ENCODE measurements at regions not wholly inside any gene's neighbourhood (a gene's known extent, or its start where the extent isn't known, plus 50 kb on each side); places are given as distances from the start of the nearest gene placed in this dataset.

GRCh38 chr14:65198346-65198745 is 96.0 kb upstream of the MAX start:
- Histone ChIP-seq H3K4me3 (no peak overlapping the region), H3K9me3 (ENCODE audit: control insufficient read depth in 4 of 4, insufficient read depth in 3 of 4, low read length in 3 of 4) (peaks cover 0 to 3% (median 0%) of the 10 kb centered on the region in 4 donors), H3K9ac (ENCODE audit: insufficient read depth in 1 of 2, low read length in 2 of 2) (no peak overlapping the region), H3K27me3 (ENCODE audit: control insufficient read depth in 3 of 3, insufficient read depth in 3 of 3, low read length in 2 of 3) (no peaks in the 10 kb centered on the region), H3K27ac (ENCODE audit: low read depth in 1 of 2, low read length in 1 of 2) (no peak overlapping the region), H3K4me1 (ENCODE audit: control insufficient read depth in 5 of 5, insufficient read depth in 5 of 5, low read length in 5 of 5) (no peaks in the 10 kb centered on the region), H3K36me3 (ENCODE audit: control insufficient read depth in 4 of 4, insufficient read depth in 4 of 4, low read length in 4 of 4) (no peaks in the 10 kb centered on the region)
- 86% methylated on average over 1 of the region's 1 CpG for WGBS, 2 donors
- ATAC-seq (ENCODE audit: insufficient read depth, low FRiP score) (no peak), DNase-seq (no peak)
- no peak for TF ChIP-seq CTCF (IDR thresholded peaks at IDR 0.05; ENCODE audit: control extremely low read depth, extremely low read depth)

- Histone ChIP-seq H3K27ac (ENCODE audit: low read depth in 1 of 2, low read length in 1 of 2) (no peak overlapping the region), H3K36me3 (ENCODE audit: control insufficient read depth in 4 of 4, insufficient read depth in 4 of 4, low read length in 4 of 4) (no peaks in the 10 kb centered on the region), H3K4me3 (no peak overlapping the region), H3K9ac (ENCODE audit: insufficient read depth in 1 of 2, low read length in 2 of 2) (no peak overlapping the region), H3K27me3 (ENCODE audit: control insufficient read depth in 3 of 3, insufficient read depth in 3 of 3, low read length in 2 of 3) (no peaks in the 10 kb centered on the region), H3K9me3 (ENCODE audit: control insufficient read depth in 4 of 4, insufficient read depth in 3 of 4, low read length in 3 of 4) (peaks cover 0 to 3% (median 0%) of the 10 kb centered on the region in 4 donors), H3K4me1 (ENCODE audit: control insufficient read depth in 5 of 5, insufficient read depth in 5 of 5, low read length in 5 of 5) (no peaks in the 10 kb centered on the region)
- DNase-seq (no peak), ATAC-seq (ENCODE audit: insufficient read depth, low FRiP score) (no peak)
- TF ChIP-seq CTCF (IDR thresholded peaks at IDR 0.05; ENCODE audit: control extremely low read depth, extremely low read depth) = no peak
- 56 to 81% methylated on average over 1 of the region's 1 CpG for WGBS, 2 donors
Observed at GRCh38 chr14:65200454-65200853, 98.1 kb upstream of the MAX start.

- no peak overlapping the region for H3K4me3 ChIP-seq
- H3K9me3 ChIP-seq (ENCODE audit: control insufficient read depth in 4 of 4, insufficient read depth in 3 of 4, low read length in 3 of 4) = peaks cover 0 to 3% (median 0%) of the 10 kb centered on the region in 4 donors
- ATAC-seq (ENCODE audit: insufficient read depth, low FRiP score) (no peak), DNase-seq (peak in 1 of 3 donors; percentile 6)
- WGBS, 2 donors = 74 to 87% methylated on average over 5 of the region's 5 CpGs
- no peaks in the 10 kb centered on the region for H3K36me3 ChIP-seq (ENCODE audit: control insufficient read depth in 4 of 4, insufficient read depth in 4 of 4, low read length in 4 of 4)
- no peak for TF ChIP-seq CTCF (IDR thresholded peaks at IDR 0.05; ENCODE audit: control extremely low read depth, extremely low read depth)
- H3K4me1 ChIP-seq (ENCODE audit: control insufficient read depth in 5 of 5, insufficient read depth in 5 of 5, low read length in 5 of 5) = no peaks in the 10 kb centered on the region
- no peak overlapping the region for H3K9ac ChIP-seq (ENCODE audit: insufficient read depth in 1 of 2, low read length in 2 of 2)
- no peak overlapping the region for H3K27ac ChIP-seq (ENCODE audit: low read depth in 1 of 2, low read length in 1 of 2)
- no peaks in the 10 kb centered on the region for H3K27me3 ChIP-seq (ENCODE audit: control insufficient read depth in 3 of 3, insufficient read depth in 3 of 3, low read length in 2 of 3)
Observed at GRCh38 chr14:65203574-65203973, 101.3 kb upstream of the MAX start.

- WGBS, 2 donors = 91 to 95% methylated on average over 5 of the region's 5 CpGs
- Histone ChIP-seq H3K36me3 (ENCODE audit: control insufficient read depth in 4 of 4, insufficient read depth in 4 of 4, low read length in 4 of 4) (no peaks in the 10 kb centered on the region), H3K27ac (ENCODE audit: low read depth in 1 of 2, low read length in 1 of 2) (no peak overlapping the region), H3K27me3 (ENCODE audit: control insufficient read depth in 3 of 3, insufficient read depth in 3 of 3, low read length in 2 of 3) (no peaks in the 10 kb centered on the region), H3K9ac (ENCODE audit: insufficient read depth in 1 of 2, low read length in 2 of 2) (no peak overlapping the region), H3K9me3 (ENCODE audit: control insufficient read depth in 4 of 4, insufficient read depth in 3 of 4, low read length in 3 of 4) (peaks cover 0 to 3% (median 0%) of the 10 kb centered on the region in 4 donors), H3K4me3 (no peak overlapping the region), H3K4me1 (ENCODE audit: control insufficient read depth in 5 of 5, insufficient read depth in 5 of 5, low read length in 5 of 5) (no peaks in the 10 kb centered on the region)
- ATAC-seq (ENCODE audit: insufficient read depth, low FRiP score) (no peak), DNase-seq (no peak)
- TF ChIP-seq CTCF (IDR thresholded peaks at IDR 0.05; ENCODE audit: control extremely low read depth, extremely low read depth) = no peak
Observed at GRCh38 chr14:65204056-65204455, 101.7 kb upstream of the MAX start.

Data from lung (tissue), 11 donors.